H9 (cell line): ENCODE measurements at regions not wholly inside any gene's neighbourhood (a gene's known extent, or its start where the extent isn't known, plus 50 kb on each side); places are given as distances from the start of the nearest gene placed in this dataset.

Source experiments
- DNase-seq: peaks from one replicate; pipeline ENCODE4 v3.0.0-alpha.2; 2017
- H2AFZ ChIP-seq: one replicate; pipeline ENCODE4 v1.6.1; 2013; ENCODE audit warnings: mild to moderate bottlenecking, low read length, control low read depth, moderate library complexity
- H2AK5ac ChIP-seq: 2 replicates; pipeline ENCODE4 v1.6.1; 2013; ENCODE audit warnings: low read length, control low read depth, mixed read lengths; ENCODE audit not compliant: insufficient read length
- H2BK120ac ChIP-seq: one replicate; pipeline ENCODE4 v1.6.1; 2013; ENCODE audit warnings: low read depth, mild to moderate bottlenecking, low read length, control low read depth, inconsistent platforms; ENCODE audit not compliant: poor library complexity, severe bottlenecking
- H2BK12ac ChIP-seq: 2 replicates; pipeline ENCODE4 v1.6.1; 2013; ENCODE audit warnings: low read length, control low read depth, mixed read lengths, low read depth; ENCODE audit not compliant: insufficient read length
- H2BK15ac ChIP-seq: 2 replicates; pipeline ENCODE4 v1.6.1; 2013; ENCODE audit warnings: low read depth, low read length, control low read depth
- H2BK20ac ChIP-seq: one replicate; pipeline ENCODE4 v1.6.1; 2013; ENCODE audit warnings: low read depth, mild to moderate bottlenecking, low read length, control low read depth, inconsistent platforms; ENCODE audit not compliant: poor library complexity, severe bottlenecking
- H2BK5ac ChIP-seq: 2 replicates; pipeline ENCODE4 v1.6.1; 2013; ENCODE audit warnings: low read length, control low read depth, mixed read lengths; ENCODE audit not compliant: insufficient read length
- H3K14ac ChIP-seq: 2 replicates; pipeline ENCODE4 v1.6.1; 2013; ENCODE audit warnings: low read length, control low read depth; ENCODE audit not compliant: insufficient read depth
- H3K18ac ChIP-seq: 2 replicates; pipeline ENCODE4 v1.6.1; 2013; ENCODE audit warnings: low read depth, mild to moderate bottlenecking, mixed read lengths, low read length, control low read depth; ENCODE audit not compliant: insufficient read length
- H3K23ac ChIP-seq: 2 replicates; pipeline ENCODE4 v1.6.1; 2013; ENCODE audit warnings: low read length, control low read depth, mixed read lengths, low read depth; ENCODE audit not compliant: insufficient read length
- H3K23me2 ChIP-seq: 2 replicates; pipeline ENCODE4 v1.6.1; 2013; ENCODE audit warnings: low read depth, mild to moderate bottlenecking, mixed read lengths, low read length, control low read depth; ENCODE audit not compliant: insufficient read length, poor library complexity, severe bottlenecking
- H3K27ac ChIP-seq: 2 replicates; pipeline ENCODE4 v1.5.1; 2013; ENCODE audit warnings: low read length, control low read depth, mixed read lengths, low read depth; ENCODE audit not compliant: insufficient read length
- H3K27me3 ChIP-seq: 2 replicates; pipeline ENCODE4 v1.6.1; 2013; ENCODE audit warnings: low read length, control low read depth, inconsistent platforms; ENCODE audit not compliant: insufficient read depth
- H3K4ac ChIP-seq: 2 replicates; pipeline ENCODE4 v1.6.1; 2013; ENCODE audit warnings: low read depth, mild to moderate bottlenecking, control low read depth, inconsistent platforms, low read length, moderate library complexity
- H3K4me1 ChIP-seq: 2 replicates; pipeline ENCODE4 v1.6.1; 2013; ENCODE audit warnings: low read length, control low read depth, inconsistent platforms; ENCODE audit not compliant: insufficient read depth
- H3K4me2 ChIP-seq: 2 replicates; pipeline ENCODE4 v1.6.1; 2013; ENCODE audit warnings: low read length, control low read depth, mixed read lengths; ENCODE audit not compliant: insufficient read length, insufficient read depth
- H3K56ac ChIP-seq: 2 replicates; pipeline ENCODE4 v1.6.1; 2013; ENCODE audit warnings: low read depth, mild to moderate bottlenecking, mixed read lengths, low read length, control low read depth; ENCODE audit not compliant: insufficient read length
- H3K79me1 ChIP-seq: 2 replicates; pipeline ENCODE4 v1.6.1; 2013; ENCODE audit warnings: low read depth, mild to moderate bottlenecking, moderate library complexity, low read length, control low read depth, inconsistent platforms; ENCODE audit not compliant: insufficient read depth, poor library complexity, severe bottlenecking
- H3K79me2 ChIP-seq: 2 replicates; pipeline ENCODE4 v1.6.1; 2013; ENCODE audit warnings: low read length, control low read depth, inconsistent platforms; ENCODE audit not compliant: insufficient read depth
- H3K9ac ChIP-seq: 2 replicates; pipeline ENCODE4 v1.6.1; 2013; ENCODE audit warnings: low read length, control low read depth, mixed read lengths; ENCODE audit not compliant: insufficient read length; ENCODE audit errors: extremely low read depth
- H3K9me3 ChIP-seq: one replicate; pipeline ENCODE4 v1.6.1; 2013; ENCODE audit warnings: low read depth, low read length, inconsistent platforms; ENCODE audit not compliant: control insufficient read depth
- H3T11ph ChIP-seq: one replicate; pipeline ENCODE4 v1.6.1; 2013; ENCODE audit warnings: mild to moderate bottlenecking, low read length, control low read depth, inconsistent platforms
- H4K20me1 ChIP-seq: one replicate; pipeline ENCODE4 v1.6.1; 2013; ENCODE audit not compliant: control insufficient read depth, insufficient read length, insufficient read depth
- H4K5ac ChIP-seq: 2 replicates; pipeline ENCODE4 v1.6.1; 2013; ENCODE audit warnings: low read depth, mild to moderate bottlenecking, mixed read lengths, low read length, control low read depth; ENCODE audit not compliant: insufficient read length
- H4K8ac ChIP-seq: replicated peaks from 2 replicates; pipeline ENCODE4 v1.6.1; 2013; ENCODE audit warnings: low read length, control low read depth, mixed read lengths, low read depth; ENCODE audit not compliant: insufficient read length
- H4K91ac ChIP-seq: 2 replicates; pipeline ENCODE4 v1.6.1; 2013; ENCODE audit warnings: low read depth, mild to moderate bottlenecking, moderate library complexity, mixed read lengths, low read length, control low read depth; ENCODE audit not compliant: insufficient read length
- H3K27ac Mint-ChIP-seq, 3 experiments: 2 replicates in 2 of 3; 3 replicates in 1 of 3; pipeline ENCODE4 v1.8.0; 2020 to 2021; ENCODE audit warnings: mixed read lengths in 3 of 3, mild to moderate bottlenecking in 1 of 3, moderate library complexity in 1 of 3
- H3K27me3 Mint-ChIP-seq: 2 replicates; pipeline ENCODE4 v1.8.0; 2021; ENCODE audit warnings: low read depth, mild to moderate bottlenecking, moderate library complexity, mixed read lengths
- H3K36me3 Mint-ChIP-seq, 3 experiments: 2 replicates in 2 of 3; 3 replicates in 1 of 3; pipeline ENCODE4 v1.8.0; 2020 to 2021; ENCODE audit warnings: low read depth in 3 of 3, mixed read lengths in 3 of 3; ENCODE audit not compliant: insufficient read depth in 1 of 3
- H3K4me1 Mint-ChIP-seq, 2 experiments: 2 replicates each; pipeline ENCODE4 v1.8.0; 2020; ENCODE audit warnings: mixed read lengths in 2 of 2
- H3K4me3 Mint-ChIP-seq, 2 experiments: 2 replicates in 1 of 2; 3 replicates in 1 of 2; pipeline ENCODE4 v1.8.0; 2020 to 2021; ENCODE audit warnings: mild to moderate bottlenecking in 2 of 2, mixed read lengths in 2 of 2, moderate library complexity in 1 of 2
- H3K9me3 Mint-ChIP-seq, 2 experiments: 2 replicates in 1 of 2; 3 replicates in 1 of 2; pipeline ENCODE4 v1.8.0; 2020; ENCODE audit warnings: mild to moderate bottlenecking in 2 of 2, mixed read lengths in 2 of 2, moderate library complexity in 1 of 2
- WGBS: extraction: QIAGEN DNeasy Blood & Tissue Kit; methylation state at CpG from one replicate; pipeline ENCODE4 v1.1.7; 2013; ENCODE audit warnings: missing lambda C conversion rate, low lambda C conversion rate, mixed read lengths; ENCODE audit not compliant: insufficient read length; ENCODE audit errors: extremely low coverage; 5-methylcytosine and 5-hydroxymethylcytosine counted together
- TF ChIP-seq, protein P1 (sequence below): fragments of 200-600 bp; sonication (generic); conservative IDR thresholded peaks from 3 replicates; pipeline ENCODE4 v1.8.0; 2021; ENCODE audit warnings: antibody characterized with exemption, mild to moderate bottlenecking

DNA sequence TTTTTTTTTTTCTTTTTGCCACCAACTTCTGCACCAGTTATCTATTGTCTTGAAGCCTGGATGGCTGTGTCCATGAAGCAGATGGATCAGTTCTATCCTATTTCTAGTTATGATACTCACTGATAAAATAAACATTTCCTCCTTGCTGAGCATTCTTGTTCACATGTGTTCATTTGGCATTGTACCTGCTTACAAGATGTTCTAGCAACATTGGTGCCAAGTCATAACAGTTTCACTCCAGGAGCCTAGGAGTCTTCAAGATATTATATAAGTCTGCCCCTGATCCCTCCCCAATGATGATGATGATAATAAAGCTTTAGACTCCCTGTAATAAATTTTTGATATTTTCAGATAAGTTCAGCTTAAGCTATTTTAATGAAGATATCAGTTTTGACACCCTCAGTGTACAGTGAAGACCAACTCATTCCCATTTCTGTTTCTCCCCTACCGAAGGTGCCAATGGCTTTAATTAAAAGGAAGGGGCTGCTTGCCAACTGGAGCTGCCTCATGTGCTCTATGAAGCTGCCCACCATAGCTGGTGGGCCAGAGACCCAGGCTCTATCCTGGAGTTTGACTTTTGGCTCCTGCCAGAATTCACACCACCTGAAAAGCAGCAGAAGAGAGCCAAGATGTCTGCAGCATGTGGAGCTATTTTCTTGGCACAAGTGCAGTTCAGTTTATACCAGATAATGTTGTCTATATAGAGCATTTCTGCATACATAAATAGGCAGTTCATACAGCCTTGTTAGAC lies 265.4 kb upstream of the TET2 start:
- Histone ChIP-seq H2BK20ac (no peak overlapping the region), H3K23me2 (no peaks in the 10 kb centered on the region), H2BK12ac (no peak overlapping the region), H3K4ac (no peak overlapping the region), H2BK120ac (no peak overlapping the region), H3K9me3 (no peaks in the 10 kb centered on the region), H3K4me2 (no peak overlapping the region), H4K8ac (no peak overlapping the region), H2BK15ac (no peak overlapping the region), H3K79me1 (no peaks in the 10 kb centered on the region), H3K79me2 (no peaks in the 10 kb centered on the region), H2AFZ (no peak overlapping the region), H3T11ph (no peak overlapping the region), H2AK5ac (no peak overlapping the region), H3K27ac (no peak overlapping the region), H4K91ac (no peak overlapping the region), H3K9ac (no peak overlapping the region), H3K4me1 (no peaks in the 10 kb centered on the region; the same call in 1 of the 2 replicates), H2BK5ac (no peak overlapping the region), H3K23ac (no peak overlapping the region), H3K14ac (no peak overlapping the region), H3K56ac (no peak overlapping the region), H3K27me3 (no peaks in the 10 kb centered on the region), H3K18ac (no peak overlapping the region), H4K5ac (no peak overlapping the region), H4K20me1 (no peaks in the 10 kb centered on the region)
- TF ChIP-seq, protein P1, sequence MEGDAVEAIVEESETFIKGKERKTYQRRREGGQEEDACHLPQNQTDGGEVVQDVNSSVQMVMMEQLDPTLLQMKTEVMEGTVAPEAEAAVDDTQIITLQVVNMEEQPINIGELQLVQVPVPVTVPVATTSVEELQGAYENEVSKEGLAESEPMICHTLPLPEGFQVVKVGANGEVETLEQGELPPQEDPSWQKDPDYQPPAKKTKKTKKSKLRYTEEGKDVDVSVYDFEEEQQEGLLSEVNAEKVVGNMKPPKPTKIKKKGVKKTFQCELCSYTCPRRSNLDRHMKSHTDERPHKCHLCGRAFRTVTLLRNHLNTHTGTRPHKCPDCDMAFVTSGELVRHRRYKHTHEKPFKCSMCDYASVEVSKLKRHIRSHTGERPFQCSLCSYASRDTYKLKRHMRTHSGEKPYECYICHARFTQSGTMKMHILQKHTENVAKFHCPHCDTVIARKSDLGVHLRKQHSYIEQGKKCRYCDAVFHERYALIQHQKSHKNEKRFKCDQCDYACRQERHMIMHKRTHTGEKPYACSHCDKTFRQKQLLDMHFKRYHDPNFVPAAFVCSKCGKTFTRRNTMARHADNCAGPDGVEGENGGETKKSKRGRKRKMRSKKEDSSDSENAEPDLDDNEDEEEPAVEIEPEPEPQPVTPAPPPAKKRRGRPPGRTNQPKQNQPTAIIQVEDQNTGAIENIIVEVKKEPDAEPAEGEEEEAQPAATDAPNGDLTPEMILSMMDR = no peak
- H3K4me3 Mint-ChIP-seq = no peak overlapping the region
- H3K27me3 Mint-ChIP-seq = peaks cover 15% of the 10 kb centered on the region
- DNase-seq = no peak
- H3K36me3 Mint-ChIP-seq = no peaks in the 10 kb centered on the region
- WGBS = no CpG with 5 or more reads among the region's 1 CpG
- H3K4me1 Mint-ChIP-seq = no peaks in the 10 kb centered on the region
- no peak overlapping the region for H3K27ac Mint-ChIP-seq
- H3K9me3 Mint-ChIP-seq = no peaks in the 10 kb centered on the region
